ENCODE measurements at regions not wholly inside any gene's neighbourhood (a gene's known extent, or its start where the extent isn't known, plus 50 kb on each side); places are given as distances from the start of the nearest gene placed in this dataset.

DNA sequence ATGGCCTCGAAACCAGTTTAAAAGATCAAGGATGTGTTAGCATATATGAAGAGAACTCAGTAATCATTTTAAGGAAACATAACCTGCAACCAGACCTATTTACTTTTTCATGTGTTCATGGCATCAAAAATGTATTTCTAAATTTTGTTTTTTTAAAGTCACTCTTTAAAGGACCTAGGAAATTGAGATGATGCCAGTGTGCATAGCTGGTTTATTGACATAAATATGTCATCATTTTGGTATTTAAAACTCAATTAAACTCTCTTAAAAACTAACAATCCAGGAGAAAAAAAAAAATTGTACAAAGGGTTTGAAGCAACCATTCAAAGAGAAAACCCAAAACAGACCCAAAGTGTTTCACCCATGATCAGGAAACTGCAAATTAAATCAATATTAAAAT lies 198.9 kb upstream of the RND3 start:
- TF ChIP-seq CTCF (IDR thresholded peaks at IDR 0.05), result no peak
- TF ChIP-seq NR3C1 (CRISPR knock-in tag; conservative IDR thresholded peaks at IDR 0.05; ENCODE audit: low read depth), result no peak
- no peak for TF ChIP-seq ELF4 (CRISPR knock-in tag; IDR thresholded peaks at IDR 0.05; ENCODE audit: low read depth)
- no peak for TF ChIP-seq MYBL2 (CRISPR knock-in tag; IDR thresholded peaks at IDR 0.05)
- TF ChIP-seq, protein P1, sequence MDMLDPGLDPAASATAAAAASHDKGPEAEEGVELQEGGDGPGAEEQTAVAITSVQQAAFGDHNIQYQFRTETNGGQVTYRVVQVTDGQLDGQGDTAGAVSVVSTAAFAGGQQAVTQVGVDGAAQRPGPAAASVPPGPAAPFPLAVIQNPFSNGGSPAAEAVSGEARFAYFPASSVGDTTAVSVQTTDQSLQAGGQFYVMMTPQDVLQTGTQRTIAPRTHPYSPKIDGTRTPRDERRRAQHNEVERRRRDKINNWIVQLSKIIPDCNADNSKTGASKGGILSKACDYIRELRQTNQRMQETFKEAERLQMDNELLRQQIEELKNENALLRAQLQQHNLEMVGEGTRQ (CRISPR knock-in tag; IDR thresholded peaks at IDR 0.05), result no peak
- no peak for TF ChIP-seq FOXK1 (CRISPR knock-in tag; IDR thresholded peaks at IDR 0.05)

Data from WTC11 (cell line).